SK-N-SH (cell line): ENCODE measurements at regions not wholly inside any gene's neighbourhood (a gene's known extent, or its start where the extent isn't known, plus 50 kb on each side); places are given as distances from the start of the nearest gene placed in this dataset.

ENCODE experiments used
- CTCF ChIA-PET: fragments of 300-600, 350-600 bp; formaldehyde crosslinking; extraction: SDS; loops from one replicate; lab custom pipeline; 2021; lab: Yijun Ruan, JAX
- POLR2A ChIA-PET: fragments of 350-600 bp; sonication (Branson Sonifier 250); formaldehyde crosslinking; extraction: SDS; loops from one replicate; lab custom pipeline; 2020; ENCODE audit warnings: antibody characterized with exemption, inconsistent platforms; lab: Yijun Ruan, JAX
- DNase-seq: peaks from one replicate; pipeline ENCODE4 v3.0.0; 2012
- H2AFZ ChIP-seq: fragments of 200-600 bp; sonication (generic); 2 replicates; pipeline ENCODE4 v1.8.1; 2016; ENCODE audit warnings: antibody characterized with exemption, mild to moderate bottlenecking, low read depth
- H3F3A ChIP-seq: fragments of 200-600 bp; sonication (generic); replicated peaks from 2 replicates; pipeline ENCODE3; 2016; ENCODE audit warnings: antibody characterized with exemption, mild to moderate bottlenecking; ENCODE audit not compliant: insufficient read depth
- H3K27ac ChIP-seq, 2 experiments: fragments of 200-500 bp in 1 of 2; fragments of 200-600 bp in 1 of 2; sonication (Bioruptor generic) in 1 of 2; sonication (generic), shearing (Covaris generic) in 1 of 2; 2 replicates each; pipeline versions ENCODE4 v1.5.1 to v1.6.1; 2014 to 2016; ENCODE audit warnings: low read depth in 2 of 2, inconsistent platforms in 1 of 2, low read length in 1 of 2, mild to moderate bottlenecking in 1 of 2, mixed read lengths in 1 of 2
- H3K27me3 ChIP-seq: fragments of 200-600 bp; sonication (generic), shearing (Covaris generic); 2 replicates; pipeline ENCODE4 v1.6.1; 2016; ENCODE audit warnings: mixed run types; ENCODE audit not compliant: insufficient read depth
- H3K36me3 ChIP-seq, 2 experiments: fragments of 200-500 bp in 1 of 2; fragments of 200-600 bp in 1 of 2; sonication (Bioruptor generic) in 1 of 2; sonication (generic) in 1 of 2; replicated peaks in 1 of 2; 2 replicates each; pipeline versions ENCODE3 to v1.5.1; 2014 to 2016; ENCODE audit warnings: low read length in 1 of 2, mild to moderate bottlenecking in 1 of 2; ENCODE audit not compliant: insufficient read depth in 2 of 2, control insufficient read depth in 1 of 2
- H3K4me1 ChIP-seq, 2 experiments: fragments of 200-500 bp in 1 of 2; fragments of 200-600 bp in 1 of 2; sonication (Bioruptor generic) in 1 of 2; sonication (generic), shearing (Covaris generic) in 1 of 2; 2 replicates each; pipeline versions ENCODE4 v1.5.1 to v1.6.1; 2014 to 2016; ENCODE audit warnings: low read depth in 1 of 2, low read length in 1 of 2, mixed run types in 1 of 2; ENCODE audit not compliant: insufficient read depth in 2 of 2, control insufficient read depth in 1 of 2
- H3K4me2 ChIP-seq: fragments of 200-600 bp; sonication (generic), shearing (Covaris generic); 2 replicates; pipeline ENCODE4 v1.6.1; 2017; ENCODE audit warnings: mixed run types
- H3K4me3 ChIP-seq, 2 experiments: fragments of 200-500 bp in 1 of 2; fragments of 200-600 bp in 1 of 2; sonication (Bioruptor generic) in 1 of 2; sonication (generic), shearing (Covaris generic) in 1 of 2; 2 replicates each; pipeline versions ENCODE4 v1.5.1 to v1.8.1; 2014 to 2016; ENCODE audit warnings: low read depth in 2 of 2, inconsistent platforms in 1 of 2, low read length in 1 of 2, mild to moderate bottlenecking in 1 of 2, mixed read lengths in 1 of 2, moderate library complexity in 1 of 2
- H3K79me2 ChIP-seq: fragments of 200-600 bp; sonication (generic); 2 replicates; pipeline ENCODE4 v1.8.1; 2017; ENCODE audit warnings: mild to moderate bottlenecking; ENCODE audit not compliant: insufficient read depth
- H3K9ac ChIP-seq: fragments of 200-600 bp; sonication (generic); 2 replicates; pipeline ENCODE4 v1.6.1; 2017; ENCODE audit warnings: mixed run types
- H3K9me2 ChIP-seq: fragments of 200-600 bp; sonication (generic); 2 replicates; pipeline ENCODE4 v1.6.1; 2017; ENCODE audit warnings: mixed run types
- H3K9me3 ChIP-seq: fragments of 200-600 bp; sonication (generic); 2 replicates; pipeline ENCODE4 v1.6.1; 2017; ENCODE audit warnings: mixed run types, mild to moderate bottlenecking, moderate library complexity
- H4K20me1 ChIP-seq: fragments of 200-600 bp; sonication (generic); 2 replicates; pipeline ENCODE4 v1.6.1; 2017; ENCODE audit warnings: mild to moderate bottlenecking, mixed run types; ENCODE audit not compliant: insufficient read depth
- CHD2 ChIP-seq: fragments of 150-350 bp; IDR thresholded peaks from 2 replicates; pipeline ENCODE4 v1.6.1; 2018; ENCODE audit warnings: low read length; ENCODE audit not compliant: partially characterized antibody
- CTCF ChIP-seq: fragments of 200-600 bp; sonication (generic); IDR thresholded peaks from 2 replicates; pipeline ENCODE4 v1.6.1; 2017; ENCODE audit warnings: antibody characterized with exemption, mild to moderate bottlenecking, moderate library complexity
- EP300 ChIP-seq, 2 experiments: IDR thresholded peaks; 2 replicates each; pipeline versions ENCODE4 v1.4.0 to v1.6.1; 2012; ENCODE audit warnings: borderline replicate concordance in 1 of 2, low read depth in 1 of 2, low read length in 1 of 2
- EZH2phosphoT487 ChIP-seq: fragments of 200-600 bp; sonication (generic); IDR thresholded peaks from 2 replicates; pipeline ENCODE4 v1.6.1; 2017; ENCODE audit warnings: low read depth, mixed run types, mild to moderate bottlenecking, antibody characterized with exemption, moderate library complexity, borderline replicate concordance
- FOXJ3 ChIP-seq: sonication (generic); formaldehyde crosslinking; IDR thresholded peaks from 2 replicates; pipeline ENCODE4 v1.5.1; 2020; ENCODE audit warnings: mild to moderate bottlenecking, missing genetic modification reagents
- FOXM1 ChIP-seq: IDR thresholded peaks from 2 replicates; pipeline ENCODE4 v1.4.0; 2012; ENCODE audit warnings: low read depth, mild to moderate bottlenecking
- GABPA ChIP-seq: IDR thresholded peaks from 2 replicates; pipeline ENCODE4 v1.4.0; 2012; ENCODE audit warnings: low read depth, mild to moderate bottlenecking
- GATA2 ChIP-seq: sonication (generic); formaldehyde crosslinking; IDR thresholded peaks from 2 replicates; pipeline ENCODE4 v1.5.0; 2020; ENCODE audit warnings: mild to moderate bottlenecking, missing genetic modification reagents
- JUND ChIP-seq: IDR thresholded peaks from 2 replicates; pipeline ENCODE4 v1.4.0; 2012
- MXI1 ChIP-seq: IDR thresholded peaks from 2 replicates; pipeline ENCODE4 v1.6.1; 2012; ENCODE audit warnings: mild to moderate bottlenecking, low read depth, low read length, improper control_type of control experiment
- NFIC ChIP-seq: IDR thresholded peaks from 2 replicates; pipeline ENCODE4 v1.4.0; 2012; ENCODE audit warnings: borderline replicate concordance
- RAD21 ChIP-seq: IDR thresholded peaks from 2 replicates; pipeline ENCODE4 v1.6.1; 2012; ENCODE audit warnings: mild to moderate bottlenecking, low read length
- RCOR1 ChIP-seq: fragments of 150-350 bp; IDR thresholded peaks from 2 replicates; pipeline ENCODE4 v1.6.1; 2017; ENCODE audit warnings: antibody characterized with exemption, low read length
- REST ChIP-seq: IDR thresholded peaks from 2 replicates; pipeline ENCODE4 v1.6.1; 2012; ENCODE audit warnings: mild to moderate bottlenecking, low read depth, low read length, moderate library complexity
- RFX5 ChIP-seq: IDR thresholded peaks from 2 replicates; pipeline ENCODE4 v1.6.1; 2012; ENCODE audit warnings: mild to moderate bottlenecking, improper control_type of control experiment, low read length
- RXRA ChIP-seq: IDR thresholded peaks from 2 replicates; pipeline ENCODE4 v1.4.0; 2012; ENCODE audit warnings: low read depth, mild to moderate bottlenecking, borderline replicate concordance
- SIN3A ChIP-seq: IDR thresholded peaks from 2 replicates; pipeline ENCODE4 v1.6.1; 2012; ENCODE audit warnings: low read depth, mild to moderate bottlenecking, low read length, moderate library complexity, borderline replicate concordance
- TCF12 ChIP-seq: IDR thresholded peaks from 2 replicates; pipeline ENCODE4 v1.4.0; 2012
- USF1 ChIP-seq: IDR thresholded peaks from 2 replicates; pipeline ENCODE4 v1.4.0; 2012; ENCODE audit warnings: low read depth, borderline replicate concordance
- USF2 ChIP-seq: fragments of 150-350 bp; IDR thresholded peaks from 2 replicates; pipeline ENCODE4 v1.6.1; 2017; ENCODE audit warnings: antibody characterized with exemption, low read length, low read depth, borderline replicate concordance
- YY1 ChIP-seq: IDR thresholded peaks from 2 replicates; pipeline ENCODE4 v1.4.0; 2012; ENCODE audit warnings: low read depth, mild to moderate bottlenecking
- WGBS: methylation state at CpG from one replicate; pipeline ENCODE4 v1.1.6; 2017; ENCODE audit warnings: low lambda C conversion rate; 5-methylcytosine and 5-hydroxymethylcytosine counted together

- Histone ChIP-seq H3K4me2 (no peak overlapping the region), H3K4me3 (no peak overlapping the region), H3K27ac (no peak overlapping the region), H3K9me3 (no peaks in the 10 kb centered on the region), H3K4me1 (no peaks in the 10 kb centered on the region), H3F3A (no peaks in the 10 kb centered on the region), H3K79me2 (no peaks in the 10 kb centered on the region), H3K9ac (no peak overlapping the region), H4K20me1 (no peaks in the 10 kb centered on the region), H2AFZ (no peak overlapping the region), H3K36me3 (no peaks in the 10 kb centered on the region), H3K9me2 (no peaks in the 10 kb centered on the region), H3K27me3 (no peaks in the 10 kb centered on the region)
- DNase-seq = no peak
- TF ChIP-seq CTCF (no peak), RAD21 (peak; percentile 38)
- POLR2A ChIA-PET = no interaction called here
- CTCF ChIA-PET = no interaction called here
- 45% methylated on average over 8 of the region's 9 CpGs for WGBS
Measured at GRCh38 chr4:187666697-187667494, 328.7 kb upstream of the ZFP42 start.

- Histone ChIP-seq H3K4me1 (no peaks in the 10 kb centered on the region; a peak in 1 of 4 replicates), H3K27ac (peak overlapping the region in 1 of 2 experiments; percentile 57; a peak in 2 of 4 replicates), H3K27me3 (no peaks in the 10 kb centered on the region), H3F3A (peaks cover 3% of the 10 kb centered on the region), H4K20me1 (no peaks in the 10 kb centered on the region), H3K4me3 (no peak overlapping the region), H3K9me2 (no peaks in the 10 kb centered on the region), H3K9ac (no peak overlapping the region), H2AFZ (no peak overlapping the region), H3K9me3 (no peaks in the 10 kb centered on the region), H3K36me3 (no peaks in the 10 kb centered on the region), H3K79me2 (no peaks in the 10 kb centered on the region; the same call in 1 of the 2 replicates), H3K4me2 (no peak overlapping the region)
- ChIA-PET POLR2A (no interaction called here), CTCF (no interaction called here)
- 17% methylated on average over 4 of the region's 4 CpGs for WGBS
- no peak for DNase-seq
- TF ChIP-seq FOXJ3 (no peak), EZH2phosphoT487 (no peak), MXI1 (no peak), NFIC (no peak), USF2 (no peak), GATA2 (CRISPR knock-in tag) (no peak), RCOR1 (no peak), FOXM1 (no peak), SIN3A (no peak), GABPA (no peak), RFX5 (no peak), TCF12 (no peak), JUND (no peak), CHD2 (no peak), USF1 (no peak), REST (no peak), EP300 (IDR thresholded peaks at IDR 0.05; ENCODE audit: borderline replicate concordance in 1 of 2, low read depth in 1 of 2, low read length in 1 of 2) (no peak), RXRA (no peak), YY1 (no peak)
Measured at GRCh38 chr4:187668526-187669082, 327.0 kb upstream of the ZFP42 start.
